Vagina (tissue), 2 donors: ENCODE measurements at regions not wholly inside any gene's neighbourhood (a gene's known extent, or its start where the extent isn't known, plus 50 kb on each side); places are given as distances from the start of the nearest gene placed in this dataset.

Source experiments
- POLR2A ChIP-seq, 2 donors: fragments of 450-650 bp; IDR thresholded peaks; one replicate each; pipeline ENCODE4 v1.6.1; 2017; ENCODE audit warnings: antibody characterized with exemption in 2 of 2, mild to moderate bottlenecking in 2 of 2, moderate library complexity in 2 of 2
- TF ChIP-seq, protein P1 (sequence below), 3 experiments: fragments of 450-650 bp in 2 of 3; fragments of 200-600 bp in 1 of 3; sonication (generic) in 1 of 3; IDR thresholded peaks; one replicate each; pipeline ENCODE4 v1.5.1; 2017 to 2019; ENCODE audit warnings: antibody characterized with exemption in 3 of 3, mild to moderate bottlenecking in 2 of 3, moderate library complexity in 2 of 3

GRCh38 chr10:29809383-29809782 is 174.6 kb upstream of the SVIL start:
- no peak for TF ChIP-seq POLR2A (IDR thresholded peaks at IDR 0.05)
- TF ChIP-seq, protein P1, sequence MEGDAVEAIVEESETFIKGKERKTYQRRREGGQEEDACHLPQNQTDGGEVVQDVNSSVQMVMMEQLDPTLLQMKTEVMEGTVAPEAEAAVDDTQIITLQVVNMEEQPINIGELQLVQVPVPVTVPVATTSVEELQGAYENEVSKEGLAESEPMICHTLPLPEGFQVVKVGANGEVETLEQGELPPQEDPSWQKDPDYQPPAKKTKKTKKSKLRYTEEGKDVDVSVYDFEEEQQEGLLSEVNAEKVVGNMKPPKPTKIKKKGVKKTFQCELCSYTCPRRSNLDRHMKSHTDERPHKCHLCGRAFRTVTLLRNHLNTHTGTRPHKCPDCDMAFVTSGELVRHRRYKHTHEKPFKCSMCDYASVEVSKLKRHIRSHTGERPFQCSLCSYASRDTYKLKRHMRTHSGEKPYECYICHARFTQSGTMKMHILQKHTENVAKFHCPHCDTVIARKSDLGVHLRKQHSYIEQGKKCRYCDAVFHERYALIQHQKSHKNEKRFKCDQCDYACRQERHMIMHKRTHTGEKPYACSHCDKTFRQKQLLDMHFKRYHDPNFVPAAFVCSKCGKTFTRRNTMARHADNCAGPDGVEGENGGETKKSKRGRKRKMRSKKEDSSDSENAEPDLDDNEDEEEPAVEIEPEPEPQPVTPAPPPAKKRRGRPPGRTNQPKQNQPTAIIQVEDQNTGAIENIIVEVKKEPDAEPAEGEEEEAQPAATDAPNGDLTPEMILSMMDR (IDR thresholded peaks at IDR 0.05), result no peak
